ENCODE measurements at regions not wholly inside any gene's neighbourhood (a gene's known extent, or its start where the extent isn't known, plus 50 kb on each side); places are given as distances from the start of the nearest gene placed in this dataset.

GRCh38 chrX:11913001-11913400 lies 155.0 kb downstream of the MSL3 start:
- TF ChIP-seq RBFOX2 (IDR thresholded peaks at IDR 0.05; ENCODE audit: low read depth, low read length): no peak
- no peak for TF ChIP-seq ZSCAN9 (CRISPR knock-in tag; IDR thresholded peaks at IDR 0.05; ENCODE audit: borderline replicate concordance)
- TF ChIP-seq FLYWCH1 (CRISPR knock-in tag; IDR thresholded peaks at IDR 0.05): no peak
- TF ChIP-seq ZKSCAN5 (CRISPR knock-in tag; IDR thresholded peaks at IDR 0.05): no peak
- no peak for TF ChIP-seq PHF20 (CRISPR knock-in tag; IDR thresholded peaks at IDR 0.05)
- no peak for TF ChIP-seq ZNF75D (CRISPR knock-in tag; IDR thresholded peaks at IDR 0.05; ENCODE audit: borderline replicate concordance)
- TF ChIP-seq ZNF775 (CRISPR knock-in tag; IDR thresholded peaks at IDR 0.05; ENCODE audit: borderline replicate concordance): no peak
- TF ChIP-seq MEIS2 (CRISPR knock-in tag; IDR thresholded peaks at IDR 0.05): no peak
- TF ChIP-seq CEBPZ (IDR thresholded peaks at IDR 0.05; ENCODE audit: low read length): no peak
- FAIRE-seq (no peak), DNase-seq (ENCODE audit: low spot score) (no peak)

More at GRCh38 chrX:11913001-11913400, 155.0 kb downstream of the MSL3 start:
- no peak overlapping the region for H3K4me2 ChIP-seq (ENCODE audit: low read depth, low read length)
- WGBS (ENCODE audit: low lambda C conversion rate): 0% methylated on average over 1 of the region's 3 CpGs
- H4K20me1 ChIP-seq (ENCODE audit: insufficient read depth, low read length): no peaks in the 10 kb centered on the region
- no peaks in the 10 kb centered on the region for H3K4me1 ChIP-seq (ENCODE audit: insufficient read depth, low read length)
- no peak overlapping the region for H3K4me3 ChIP-seq (replicated peaks in 1 of 3; ENCODE audit: insufficient read depth in 1 of 3, low read depth in 2 of 3, low read length in 3 of 3)
- in situ Hi-C loops (cut with HindIII; ENCODE audit: extremely low pct_ligation_motif_present, low pct_unique_long_range_greater_than_20kb): no loop called here
- POLR2A ChIA-PET: no interaction called here
- no peaks in the 10 kb centered on the region for H3K36me3 ChIP-seq (replicated peaks in 1 of 2; ENCODE audit: control insufficient read depth in 1 of 2, insufficient read depth in 2 of 2, low read length in 2 of 2)
- H3K27me3 ChIP-seq (ENCODE audit: control insufficient read depth in 1 of 2, insufficient read depth in 2 of 2, low read length in 2 of 2): no peaks in the 10 kb centered on the region
- no peak overlapping the region for H3K27ac ChIP-seq (ENCODE audit: extremely low read length, insufficient read depth, low read length)
- ATAC-seq: no peak
- H3K9me3 ChIP-seq (ENCODE audit: low read length): no peaks in the 10 kb centered on the region
- no peaks in the 10 kb centered on the region for H3K79me2 ChIP-seq (ENCODE audit: insufficient read depth, low read length)
- no peak overlapping the region for H2AFZ ChIP-seq (ENCODE audit: low read length)
- H3K9ac ChIP-seq (ENCODE audit: insufficient read depth, low read depth, low read length): no peak overlapping the region
- CTCF ChIA-PET (ENCODE audit: low intra/inter-chr PET ratio, low total read pairs): no interaction called here
- intact Hi-C loops (cut with micrococcal nuclease; ENCODE audit: unreplicated experiment): no loop called here
- BruUV-seq (replicated peaks): no TSS peak

Measured in HepG2 (cell line).